GM23248 (cell line): ENCODE measurements at regions not wholly inside any gene's neighbourhood (a gene's known extent, or its start where the extent isn't known, plus 50 kb on each side); places are given as distances from the start of the nearest gene placed in this dataset.

Experiments used
- EZH2 ChIP-seq: fragments of 200-600 bp; sonication (generic); IDR thresholded peaks from 2 replicates; pipeline ENCODE4 v1.6.1; 2018; ENCODE audit warnings: antibody characterized with exemption, mild to moderate bottlenecking; ENCODE audit not compliant: insufficient read depth, poor library complexity, severe bottlenecking
- EZH2phosphoT487 ChIP-seq: fragments of 200-600 bp; sonication (generic); IDR thresholded peaks from 2 replicates; pipeline ENCODE4 v1.6.1; 2018; ENCODE audit warnings: antibody characterized with exemption, moderate library complexity, mild to moderate bottlenecking, low read depth; ENCODE audit not compliant: insufficient read depth

DNA sequence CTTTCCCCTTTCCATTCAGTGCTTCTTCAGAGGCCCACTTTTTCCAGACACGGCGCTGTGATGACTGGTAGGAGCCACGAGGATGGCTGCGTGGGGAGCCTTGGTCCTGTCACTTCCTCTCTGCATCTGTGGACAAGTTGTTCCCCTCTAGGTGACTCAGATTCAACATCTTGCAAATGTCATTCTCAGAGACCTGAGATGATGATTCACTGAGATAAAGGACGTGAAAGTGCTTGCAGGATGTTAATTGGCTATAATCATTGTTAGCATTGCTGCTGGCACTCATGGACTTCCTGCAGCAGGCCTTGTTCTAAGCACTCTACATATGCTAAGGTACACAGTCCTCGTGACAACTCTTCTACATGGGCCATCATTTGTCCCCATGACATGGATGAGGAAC, 489.8 kb upstream of the ZMIZ1 start:
- TF ChIP-seq EZH2 = no peak
- TF ChIP-seq EZH2phosphoT487 = no peak
